OCI-LY7 (cell line): ENCODE measurements at regions not wholly inside any gene's neighbourhood (a gene's known extent, or its start where the extent isn't known, plus 50 kb on each side); places are given as distances from the start of the nearest gene placed in this dataset.
"Not testable (repeated sequence)": the region's sequence is repeated elsewhere in the genome, so short reads cannot be mapped to it uniquely, and the experiment has no call there.

Experiments
- BruUV-seq: library from RNA; stranded (reverse); fragments of 400-500 nt; replicated peaks from 2 replicates; lab custom pipeline; 2021; lab: Mats Ljungman, UMichigan
- CTCF ChIA-PET: fragments of 300-600 bp; sonication (Branson Sonifier 250); formaldehyde crosslinking; loops from one replicate; lab custom pipeline; 2022; ENCODE audit warnings: antibody characterized with exemption; ENCODE audit not compliant: unreplicated experiment; lab: Charles Lee
- POLR2A ChIA-PET: fragments of 300-600 bp; sonication (Branson Sonifier 250); formaldehyde crosslinking; loops from one replicate; lab custom pipeline; 2022; ENCODE audit warnings: antibody characterized with exemption; lab: Charles Lee
- DNase-seq: peaks from one replicate; pipeline ENCODE4 v3.0.0-alpha.2; 2015; ENCODE audit warnings: low spot score
- H2AFZ ChIP-seq: fragments of 200-600 bp; sonication (generic), shearing (Covaris generic); 2 replicates; pipeline ENCODE4 v1.6.1; 2014; ENCODE audit warnings: mild to moderate bottlenecking, antibody characterized with exemption, low read length, moderate library complexity
- H3K27ac ChIP-seq: fragments of 200-600 bp; sonication (generic); 2 replicates; pipeline ENCODE4 v1.5.1; 2014; ENCODE audit warnings: mixed run types, low read depth, mild to moderate bottlenecking, moderate library complexity, low read length, inconsistent platforms; ENCODE audit not compliant: poor library complexity, severe bottlenecking
- H3K36me3 ChIP-seq: fragments of 200-600 bp; sonication (generic); 2 replicates; pipeline ENCODE4 v1.6.1; 2014; ENCODE audit warnings: mild to moderate bottlenecking, antibody characterized with exemption, low read length, moderate library complexity, mixed read lengths; ENCODE audit not compliant: insufficient read depth
- H3K4me1 ChIP-seq: fragments of 200-600 bp; sonication (generic); 2 replicates; pipeline ENCODE4 v1.5.1; 2014; ENCODE audit warnings: mild to moderate bottlenecking, low read length; ENCODE audit not compliant: insufficient read depth, poor library complexity, severe bottlenecking
- H3K4me2 ChIP-seq: fragments of 200-600 bp; sonication (generic); 2 replicates; pipeline ENCODE4 v1.6.1; 2014; ENCODE audit warnings: mild to moderate bottlenecking, low read length
- H3K4me3 ChIP-seq: fragments of 200-600 bp; sonication (generic); 2 replicates; pipeline ENCODE4 v1.5.1; 2014; ENCODE audit warnings: mild to moderate bottlenecking, low read depth, low read length; ENCODE audit not compliant: poor library complexity, severe bottlenecking
- H3K79me2 ChIP-seq: fragments of 200-600 bp; sonication (generic); 2 replicates; pipeline ENCODE4 v1.6.1; 2016; ENCODE audit warnings: low read depth, mild to moderate bottlenecking, low read length, moderate library complexity, mixed read lengths; ENCODE audit not compliant: insufficient read depth
- H3K9me2 ChIP-seq: fragments of 200-600 bp; sonication (generic); 2 replicates; pipeline ENCODE4 v1.6.1; 2016; ENCODE audit warnings: mild to moderate bottlenecking, low read length, mixed read lengths; ENCODE audit not compliant: insufficient read depth
- H3K9me3 ChIP-seq: fragments of 200-600 bp; sonication (generic); 2 replicates; pipeline ENCODE4 v1.6.1; 2014; ENCODE audit warnings: mild to moderate bottlenecking, mixed run types, low read length, mixed read lengths
- H4K20me1 ChIP-seq: fragments of 200-600 bp; sonication (generic); 2 replicates; pipeline ENCODE4 v1.6.1; 2014; ENCODE audit warnings: mild to moderate bottlenecking, antibody characterized with exemption, low read length, moderate library complexity, mixed read lengths; ENCODE audit not compliant: insufficient read depth
- EZH2phosphoT487 ChIP-seq: fragments of 200-600 bp; sonication (generic); IDR thresholded peaks from 2 replicates; pipeline ENCODE4 v1.6.1; 2018; ENCODE audit warnings: low read depth, borderline replicate concordance, mild to moderate bottlenecking, mixed run types, antibody characterized with exemption, low read length, moderate library complexity, mixed read lengths
- intact Hi-C: fragments of 100-400 bp; cut with micrococcal nuclease; formaldehyde crosslinking; loops from one replicate; pipeline ENCODE4 v1.10.0; 2022; ENCODE audit not compliant: unreplicated experiment
- TF ChIP-seq, protein P1 (sequence below): fragments of 200-600 bp; sonication (generic); conservative IDR thresholded peaks from 2 replicates; pipeline ENCODE4 v1.5.1; 2014; ENCODE audit warnings: mild to moderate bottlenecking, antibody characterized with exemption, low read length, moderate library complexity, mixed read lengths

DNA sequence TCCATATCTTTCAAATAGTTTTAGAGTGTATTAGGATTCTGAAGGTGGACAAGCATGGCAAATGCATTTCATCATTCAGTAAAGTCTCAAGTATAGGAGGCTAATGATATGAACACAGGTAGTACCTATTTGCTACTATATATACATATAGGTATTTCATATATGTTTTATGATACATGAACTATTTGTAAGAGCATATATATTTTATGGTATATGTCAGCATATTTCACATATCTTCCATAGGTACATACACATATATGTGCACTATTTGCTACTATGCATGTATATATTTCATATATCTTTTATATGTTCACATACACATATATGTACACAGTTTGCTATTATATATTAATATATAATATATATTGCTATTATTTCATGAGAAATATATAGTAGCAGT is 1291.7 kb upstream of the MIR17HG start:
- POLR2A ChIA-PET = no interaction called here

DNA sequence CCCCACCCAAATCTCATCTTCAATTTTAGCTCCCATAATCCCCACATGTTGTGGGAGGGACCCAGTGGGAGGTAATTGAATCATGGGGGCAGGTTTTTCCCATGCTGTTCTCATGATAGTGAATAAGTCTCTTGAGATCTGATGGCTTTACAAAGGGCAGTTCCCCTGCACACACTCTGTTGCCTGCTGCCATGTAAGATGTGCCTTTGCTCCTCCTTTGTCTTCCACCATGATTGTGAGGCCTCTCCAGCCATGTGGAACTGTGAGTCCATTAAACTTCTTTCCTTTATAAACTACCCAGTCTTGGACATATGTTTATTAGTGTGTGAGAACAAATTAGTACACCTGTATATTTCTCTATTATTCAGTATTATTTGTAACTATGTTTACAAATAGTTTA is 1283.3 kb upstream of the MIR17HG start:
- H4K20me1 ChIP-seq, H3K27ac ChIP-seq, H3K4me2 ChIP-seq, H3K4me1 ChIP-seq, intact Hi-C loops, H3K79me2 ChIP-seq, H3K36me3 ChIP-seq, H3K9me2 ChIP-seq, DNase-seq, BruUV-seq, H3K4me3 ChIP-seq, H2AFZ ChIP-seq, CTCF ChIA-PET: not testable (repeated sequence)
- peaks cover 53% of the 10 kb centered on the region for H3K9me3 ChIP-seq
- POLR2A ChIA-PET = interaction anchor here (0.9 kb wide), 1 partner anchor 10 kb away, joined by 3 read pairs; no protein-coding TSS in a partner anchor

More for the DNA sequence above, 1291.7 kb upstream of the MIR17HG start:
- H3K36me3 ChIP-seq = no peaks in the 10 kb centered on the region
- TF ChIP-seq EZH2phosphoT487 = no peak
- TF ChIP-seq, protein P1, sequence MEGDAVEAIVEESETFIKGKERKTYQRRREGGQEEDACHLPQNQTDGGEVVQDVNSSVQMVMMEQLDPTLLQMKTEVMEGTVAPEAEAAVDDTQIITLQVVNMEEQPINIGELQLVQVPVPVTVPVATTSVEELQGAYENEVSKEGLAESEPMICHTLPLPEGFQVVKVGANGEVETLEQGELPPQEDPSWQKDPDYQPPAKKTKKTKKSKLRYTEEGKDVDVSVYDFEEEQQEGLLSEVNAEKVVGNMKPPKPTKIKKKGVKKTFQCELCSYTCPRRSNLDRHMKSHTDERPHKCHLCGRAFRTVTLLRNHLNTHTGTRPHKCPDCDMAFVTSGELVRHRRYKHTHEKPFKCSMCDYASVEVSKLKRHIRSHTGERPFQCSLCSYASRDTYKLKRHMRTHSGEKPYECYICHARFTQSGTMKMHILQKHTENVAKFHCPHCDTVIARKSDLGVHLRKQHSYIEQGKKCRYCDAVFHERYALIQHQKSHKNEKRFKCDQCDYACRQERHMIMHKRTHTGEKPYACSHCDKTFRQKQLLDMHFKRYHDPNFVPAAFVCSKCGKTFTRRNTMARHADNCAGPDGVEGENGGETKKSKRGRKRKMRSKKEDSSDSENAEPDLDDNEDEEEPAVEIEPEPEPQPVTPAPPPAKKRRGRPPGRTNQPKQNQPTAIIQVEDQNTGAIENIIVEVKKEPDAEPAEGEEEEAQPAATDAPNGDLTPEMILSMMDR = no peak
- no peak for DNase-seq
- H4K20me1 ChIP-seq = no peaks in the 10 kb centered on the region
- no peak overlapping the region for H3K4me3 ChIP-seq
- H2AFZ ChIP-seq = no peak overlapping the region
- intact Hi-C loops = no loop called here
- CTCF ChIA-PET = interaction anchor here (0.5 kb wide), 1 partner anchor 268 kb away, joined by 3 read pairs; no protein-coding TSS in a partner anchor
- H3K4me1 ChIP-seq = no peaks in the 10 kb centered on the region
- peaks cover 10% of the 10 kb centered on the region; the same call in 1 of the 2 replicates for H3K9me3 ChIP-seq
- H3K27ac ChIP-seq = no peak overlapping the region
- no peaks in the 10 kb centered on the region for H3K79me2 ChIP-seq
- no peak overlapping the region for H3K4me2 ChIP-seq
- H3K9me2 ChIP-seq = no peaks in the 10 kb centered on the region
- no TSS peak for BruUV-seq

DNA sequence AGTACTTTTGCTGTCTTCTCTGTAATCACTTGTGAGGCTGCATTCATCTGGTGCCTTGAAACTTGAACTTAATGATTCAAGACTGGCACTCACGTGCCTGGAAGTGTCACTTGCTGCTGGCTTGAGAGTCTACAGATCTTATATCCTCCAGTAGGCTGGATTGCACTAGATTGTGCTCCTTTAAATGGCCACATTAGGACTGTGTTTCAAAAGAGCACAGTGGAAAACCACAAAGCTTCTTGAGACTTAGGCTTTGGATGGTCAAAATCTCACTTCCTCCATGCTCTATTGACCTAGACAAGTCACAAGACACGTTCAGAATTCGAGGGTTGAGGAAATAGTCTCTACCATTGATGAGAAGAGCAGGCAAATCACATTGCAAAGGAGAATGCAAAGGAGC is 1278.8 kb upstream of the MIR17HG start:
- CTCF ChIA-PET = no interaction called here
- no peak overlapping the region for H2AFZ ChIP-seq
- DNase-seq = no peak
- no peaks in the 10 kb centered on the region for H4K20me1 ChIP-seq
- no peak overlapping the region for H3K4me2 ChIP-seq
- no peak overlapping the region for H3K4me3 ChIP-seq
- H3K27ac ChIP-seq = no peak overlapping the region
- intact Hi-C loops = no loop called here
- no peaks in the 10 kb centered on the region for H3K79me2 ChIP-seq
- no peak for TF ChIP-seq EZH2phosphoT487
- TF ChIP-seq, protein P1 = no peak
- POLR2A ChIA-PET = interaction anchor here (0.7 to 1.5 kb wide), 4 partner anchors 8 to 67 kb away, joined by 3 to 4 read pairs (median 3); no protein-coding TSS in a partner anchor
- BruUV-seq = no TSS peak
- no peaks in the 10 kb centered on the region for H3K4me1 ChIP-seq
- H3K36me3 ChIP-seq = no peaks in the 10 kb centered on the region
- H3K9me3 ChIP-seq = peaks cover 43% of the 10 kb centered on the region
- no peaks in the 10 kb centered on the region for H3K9me2 ChIP-seq
